GM19324 (cell line): ENCODE measurements at regions not wholly inside any gene's neighbourhood (a gene's known extent, or its start where the extent isn't known, plus 50 kb on each side); places are given as distances from the start of the nearest gene placed in this dataset.

Source experiments
- ATAC-seq: cut with Tn5 transposase; IDR thresholded peaks from one replicate; pipeline ENCODE4 v1.9.1; 2021; ENCODE audit warnings: mild to moderate bottlenecking, moderate library complexity; ENCODE audit not compliant: unreplicated experiment, low FRiP score

- no peak for ATAC-seq
Observed at GRCh38 chr11:81010631-81011030, 1569.8 kb upstream of the TENM4 start.

- ATAC-seq = no peak
Observed at GRCh38 chr11:81007046-81007445, 1566.2 kb upstream of the TENM4 start.

GRCh38 chr11:81005595-81005994 lies 1564.8 kb upstream of the TENM4 start:
- ATAC-seq = no peak

GRCh38 chr11:81004576-81004975 lies 1563.7 kb upstream of the TENM4 start:
- ATAC-seq = no peak

GRCh38 chr11:81002374-81002773 lies 1561.5 kb upstream of the TENM4 start:
- ATAC-seq = no peak

GRCh38 chr11:81000735-81001134 lies 1559.9 kb upstream of the TENM4 start:
- ATAC-seq = no peak

- ATAC-seq = no peak
Observed at GRCh38 chr11:81000334-81000733, 1559.5 kb upstream of the TENM4 start.

- no peak for ATAC-seq
Observed at GRCh38 chr11:80995523-80995922, 1554.7 kb upstream of the TENM4 start.

- no peak for ATAC-seq
Observed at GRCh38 chr11:80993536-80993935, 1552.7 kb upstream of the TENM4 start.

- ATAC-seq = no peak
Observed at GRCh38 chr11:80990885-80991284, 1550.1 kb upstream of the TENM4 start.

GRCh38 chr11:80987171-80987570 lies 1546.3 kb upstream of the TENM4 start:
- no peak for ATAC-seq

- no peak for ATAC-seq
Observed at GRCh38 chr11:80986421-80987074, 1545.7 kb upstream of the TENM4 start.

GRCh38 chr11:80980227-80980626 lies 1539.4 kb upstream of the TENM4 start:
- no peak for ATAC-seq

- ATAC-seq = no peak
Observed at GRCh38 chr11:80973786-80974185, 1533.0 kb upstream of the TENM4 start.

GRCh38 chr11:80970037-80970436 lies 1529.2 kb upstream of the TENM4 start:
- no peak for ATAC-seq

GRCh38 chr11:80967649-80968048 lies 1526.8 kb upstream of the TENM4 start:
- no peak for ATAC-seq

GRCh38 chr11:80960381-80961029 lies 1519.7 kb upstream of the TENM4 start:
- no peak for ATAC-seq

- ATAC-seq = no peak
Observed at GRCh38 chr11:80959751-80960150, 1518.9 kb upstream of the TENM4 start.

GRCh38 chr11:80958987-80959386 lies 1518.2 kb upstream of the TENM4 start:
- ATAC-seq = no peak

- ATAC-seq = no peak
Observed at GRCh38 chr11:80958361-80958760, 1517.5 kb upstream of the TENM4 start.

GRCh38 chr11:80955588-80955987 lies 1514.8 kb upstream of the TENM4 start:
- ATAC-seq = no peak

GRCh38 chr11:80948781-80949180 lies 1508.0 kb upstream of the TENM4 start:
- ATAC-seq = no peak
